Caco-2 (cell line): ENCODE measurements at regions not wholly inside any gene's neighbourhood (a gene's known extent, or its start where the extent isn't known, plus 50 kb on each side); places are given as distances from the start of the nearest gene placed in this dataset.
"Not testable (repeated sequence)": the region's sequence is repeated elsewhere in the genome, so short reads cannot be mapped to it uniquely, and the experiment has no call there.

Experiments
- BruUV-seq: library from RNA; stranded (reverse); fragments of 400-500 nt; replicated peaks from 2 replicates; lab custom pipeline; 2021; lab: Mats Ljungman, UMichigan
- CTCF ChIA-PET: fragments of 300-600 bp; sonication (Branson Sonifier 250); formaldehyde crosslinking; loops from one replicate; lab custom pipeline; 2022; ENCODE audit warnings: antibody characterized with exemption; lab: Charles Lee
- POLR2A ChIA-PET: fragments of 300-600 bp; sonication (Branson Sonifier 250); formaldehyde crosslinking; loops from one replicate; lab custom pipeline; 2022; ENCODE audit warnings: antibody characterized with exemption; lab: Charles Lee
- DNase-seq, 2 experiments: peaks; one replicate each; pipeline versions ENCODE4 v3.0.0 to v3.0.0-alpha.2; 2020 to 2022
- H3K27me3 ChIP-seq: replicated peaks from 2 replicates; pipeline ENCODE4 v1.6.0; 2011; ENCODE audit warnings: low read length; ENCODE audit not compliant: control insufficient read depth, insufficient read depth
- H3K36me3 ChIP-seq: 2 replicates; pipeline ENCODE4 v1.5.1; 2011; ENCODE audit warnings: low read length; ENCODE audit not compliant: control insufficient read depth, insufficient read depth
- H3K4me1 ChIP-seq: fragments of 250-450 bp; sonication (Bioruptor Pico); 2 replicates; pipeline ENCODE4 v1.5.1; 2020; ENCODE audit warnings: mild to moderate bottlenecking
- H3K4me3 ChIP-seq: 2 replicates; pipeline ENCODE4 v1.5.1; 2011; ENCODE audit warnings: low read depth, mild to moderate bottlenecking, control low read depth, low read length
- H3K9me3 ChIP-seq: fragments of 250-450 bp; sonication (Bioruptor Pico); 2 replicates; pipeline ENCODE4 v1.5.1; 2020; ENCODE audit warnings: mild to moderate bottlenecking, moderate library complexity
- H3K27ac Mint-ChIP-seq: one replicate; pipeline ENCODE4 v1.8.0; 2022; ENCODE audit warnings: mixed read lengths; ENCODE audit not compliant: unreplicated experiment
- H3K27me3 Mint-ChIP-seq: one replicate; pipeline ENCODE4 v1.8.0; 2022; ENCODE audit warnings: mixed read lengths; ENCODE audit not compliant: insufficient read depth, unreplicated experiment
- H3K36me3 Mint-ChIP-seq: one replicate; pipeline ENCODE4 v1.8.0; 2022; ENCODE audit warnings: mild to moderate bottlenecking, mixed read lengths; ENCODE audit not compliant: insufficient read depth, unreplicated experiment
- H3K4me1 Mint-ChIP-seq: one replicate; pipeline ENCODE4 v1.8.0; 2022; ENCODE audit warnings: low read depth, mixed read lengths; ENCODE audit not compliant: unreplicated experiment
- H3K4me3 Mint-ChIP-seq: one replicate; pipeline ENCODE4 v1.8.0; 2022; ENCODE audit warnings: mild to moderate bottlenecking, moderate library complexity, mixed read lengths; ENCODE audit not compliant: unreplicated experiment
- H3K9me3 Mint-ChIP-seq: one replicate; pipeline ENCODE4 v1.8.0; 2022; ENCODE audit warnings: mixed read lengths; ENCODE audit not compliant: unreplicated experiment
- intact Hi-C: fragments of 100-400 bp; cut with micrococcal nuclease; formaldehyde crosslinking; loops from one replicate; pipeline ENCODE4 v1.10.0; 2022; ENCODE audit not compliant: unreplicated experiment
- TF ChIP-seq, protein P1 (sequence below), 2 experiments: fragments of 200-600 bp in 1 of 2; IDR thresholded peaks; 1 replicate in 1 of 2; 2 replicates in 1 of 2; pipeline versions ENCODE4 v1.5.1 to v1.8.0; 2011 to 2022; ENCODE audit warnings: antibody characterized with exemption in 1 of 2, control low read depth in 1 of 2, inconsistent platforms in 1 of 2, low read depth in 1 of 2, low read length in 1 of 2, mild to moderate bottlenecking in 1 of 2, moderate library complexity in 1 of 2; ENCODE audit not compliant: insufficient read depth in 1 of 2, severe bottlenecking in 1 of 2, unreplicated experiment in 1 of 2

DNA sequence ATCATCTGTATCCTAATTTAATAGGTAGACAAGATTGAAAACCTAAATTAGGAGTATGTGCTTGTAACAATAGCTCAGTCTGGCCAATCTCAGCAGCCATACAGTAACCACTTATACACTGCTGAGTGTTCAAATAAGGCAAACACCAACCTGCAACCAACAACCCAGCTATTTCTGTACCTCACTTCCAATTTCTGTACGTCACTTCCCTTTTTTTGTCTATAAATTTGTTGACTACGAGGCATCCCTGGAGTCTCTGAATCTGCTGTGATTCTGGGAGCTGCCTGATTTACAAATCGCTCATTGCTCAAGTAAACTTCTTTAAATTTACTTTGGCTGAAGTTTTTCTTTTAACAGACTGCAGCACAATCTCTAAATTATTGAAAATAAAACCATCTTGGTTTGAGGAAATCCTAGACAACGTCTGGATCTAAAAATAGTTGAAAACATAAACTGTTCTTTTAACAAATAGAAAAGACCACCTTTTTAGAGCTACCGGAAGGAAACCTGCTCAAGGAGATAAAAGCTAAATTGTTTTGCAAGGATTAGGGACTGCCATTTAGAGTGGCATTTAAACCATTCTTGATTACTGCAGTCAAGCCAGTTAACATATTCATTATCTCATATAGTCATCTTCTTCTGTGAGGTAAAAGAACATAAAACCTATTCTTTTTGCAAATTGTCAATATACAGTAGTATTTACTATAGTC lies 778.1 kb downstream of the SH3BGRL start:
- POLR2A ChIA-PET, result no interaction called here
- TF ChIP-seq, protein P1, sequence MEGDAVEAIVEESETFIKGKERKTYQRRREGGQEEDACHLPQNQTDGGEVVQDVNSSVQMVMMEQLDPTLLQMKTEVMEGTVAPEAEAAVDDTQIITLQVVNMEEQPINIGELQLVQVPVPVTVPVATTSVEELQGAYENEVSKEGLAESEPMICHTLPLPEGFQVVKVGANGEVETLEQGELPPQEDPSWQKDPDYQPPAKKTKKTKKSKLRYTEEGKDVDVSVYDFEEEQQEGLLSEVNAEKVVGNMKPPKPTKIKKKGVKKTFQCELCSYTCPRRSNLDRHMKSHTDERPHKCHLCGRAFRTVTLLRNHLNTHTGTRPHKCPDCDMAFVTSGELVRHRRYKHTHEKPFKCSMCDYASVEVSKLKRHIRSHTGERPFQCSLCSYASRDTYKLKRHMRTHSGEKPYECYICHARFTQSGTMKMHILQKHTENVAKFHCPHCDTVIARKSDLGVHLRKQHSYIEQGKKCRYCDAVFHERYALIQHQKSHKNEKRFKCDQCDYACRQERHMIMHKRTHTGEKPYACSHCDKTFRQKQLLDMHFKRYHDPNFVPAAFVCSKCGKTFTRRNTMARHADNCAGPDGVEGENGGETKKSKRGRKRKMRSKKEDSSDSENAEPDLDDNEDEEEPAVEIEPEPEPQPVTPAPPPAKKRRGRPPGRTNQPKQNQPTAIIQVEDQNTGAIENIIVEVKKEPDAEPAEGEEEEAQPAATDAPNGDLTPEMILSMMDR (IDR thresholded peaks at IDR 0.05; ENCODE audit: insufficient read depth in 1 of 2, low read depth in 1 of 2, low read length in 1 of 2, severe bottlenecking in 1 of 2, unreplicated experiment in 1 of 2), result no peak
- intact Hi-C loops, result no loop called here
- BruUV-seq, result no TSS peak
- no peaks in the 10 kb centered on the region for H3K4me1 Mint-ChIP-seq
- Histone ChIP-seq H3K4me3 (no peak overlapping the region), H3K9me3 (no peaks in the 10 kb centered on the region), H3K4me1 (no peaks in the 10 kb centered on the region), H3K27me3 (no peaks in the 10 kb centered on the region), H3K36me3 (no peaks in the 10 kb centered on the region)
- DNase-seq, result no peak
- no peak overlapping the region for H3K4me3 Mint-ChIP-seq
- CTCF ChIA-PET, result no interaction called here
- no peak overlapping the region for H3K27ac Mint-ChIP-seq
- no peaks in the 10 kb centered on the region for H3K36me3 Mint-ChIP-seq
- no peaks in the 10 kb centered on the region for H3K27me3 Mint-ChIP-seq
- no peaks in the 10 kb centered on the region for H3K9me3 Mint-ChIP-seq

DNA sequence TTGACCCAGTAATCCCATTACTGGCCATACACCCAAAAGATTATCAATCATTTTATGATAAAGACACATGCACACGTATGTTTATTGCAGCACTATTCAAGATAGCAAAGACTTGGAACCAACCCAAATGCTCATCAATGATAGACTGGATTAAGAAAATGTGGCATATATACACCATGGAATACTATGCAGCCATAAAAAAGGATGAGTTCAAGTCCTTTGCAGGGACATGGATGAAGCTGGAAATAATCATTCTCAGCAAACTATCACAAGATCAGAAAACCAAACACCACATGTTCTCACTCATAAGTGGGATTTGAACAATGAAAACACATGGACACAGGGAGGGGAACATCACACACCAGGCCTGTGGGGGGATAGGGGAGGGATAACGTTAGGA lies 785.3 kb downstream of the SH3BGRL start:
- DNase-seq, H3K27me3 Mint-ChIP-seq, H3K4me3 Mint-ChIP-seq, H3K36me3 ChIP-seq, H3K27ac Mint-ChIP-seq, H3K4me1 Mint-ChIP-seq, POLR2A ChIA-PET, intact Hi-C loops, H3K36me3 Mint-ChIP-seq, H3K27me3 ChIP-seq, H3K4me3 ChIP-seq, H3K9me3 Mint-ChIP-seq, CTCF ChIA-PET, BruUV-seq, H3K9me3 ChIP-seq, H3K4me1 ChIP-seq: not testable (repeated sequence)

DNA sequence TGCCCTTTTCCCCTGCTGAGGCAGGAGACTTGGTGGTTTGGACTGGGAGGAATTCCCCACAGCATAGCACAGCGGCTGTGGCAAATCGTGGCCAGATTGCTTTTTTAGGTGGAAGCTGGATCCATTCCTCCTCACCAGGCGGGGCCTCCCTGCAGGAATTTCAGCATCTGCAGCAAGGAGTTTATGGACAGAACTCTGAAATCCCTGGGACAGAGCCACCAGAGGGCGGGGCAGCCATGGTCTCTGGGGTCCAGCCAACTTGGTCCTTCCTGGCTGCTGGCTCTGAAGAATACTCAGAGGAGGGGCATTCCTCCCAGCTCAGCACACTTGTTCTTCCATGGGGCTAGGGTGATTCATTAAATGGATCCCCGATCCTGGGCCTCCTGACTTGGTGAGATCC lies 794.3 kb downstream of the SH3BGRL start:
- H3K27me3 ChIP-seq, result no peaks in the 10 kb centered on the region
- no TSS peak for BruUV-seq
- no peaks in the 10 kb centered on the region for H3K27me3 Mint-ChIP-seq
- TF ChIP-seq, protein P1 (IDR thresholded peaks at IDR 0.05; ENCODE audit: insufficient read depth in 1 of 2, low read depth in 1 of 2, low read length in 1 of 2, severe bottlenecking in 1 of 2, unreplicated experiment in 1 of 2), result no peak
- POLR2A ChIA-PET, result no interaction called here
- H3K4me3 Mint-ChIP-seq, result no peak overlapping the region
- no peak overlapping the region for H3K27ac Mint-ChIP-seq
- H3K4me1 Mint-ChIP-seq, result no peaks in the 10 kb centered on the region
- DNase-seq, result no peak
- H3K4me1 ChIP-seq, result no peaks in the 10 kb centered on the region
- peaks cover 9% of the 10 kb centered on the region for H3K9me3 Mint-ChIP-seq
- CTCF ChIA-PET, result no interaction called here
- no peaks in the 10 kb centered on the region for H3K9me3 ChIP-seq
- H3K36me3 ChIP-seq, result no peaks in the 10 kb centered on the region
- intact Hi-C loops, result no loop called here
- H3K4me3 ChIP-seq, result no peak overlapping the region
- H3K36me3 Mint-ChIP-seq, result no peaks in the 10 kb centered on the region
